Liver (tissue), 3 donors: ENCODE measurements at regions not wholly inside any gene's neighbourhood (a gene's known extent, or its start where the extent isn't known, plus 50 kb on each side); places are given as distances from the start of the nearest gene placed in this dataset.

Source experiments
- FOXA1 ChIP-seq: IDR thresholded peaks from 2 replicates; pipeline ENCODE4 v1.6.1; 2016; ENCODE audit warnings: antibody characterized with exemption
- JUND ChIP-seq, 2 donors: IDR thresholded peaks; 2 replicates each; pipeline ENCODE4 v1.6.1; 2016; ENCODE audit warnings: antibody characterized with exemption in 2 of 2
- NR2F2 ChIP-seq: IDR thresholded peaks from 2 replicates; pipeline ENCODE4 v1.6.1; 2016; ENCODE audit warnings: antibody characterized with exemption
- RAD21 ChIP-seq, 2 donors: IDR thresholded peaks; 2 replicates each; pipeline ENCODE4 v1.6.1; 2016; ENCODE audit warnings: antibody characterized with exemption in 2 of 2, mild to moderate bottlenecking in 2 of 2
- SP1 ChIP-seq: IDR thresholded peaks from 2 replicates; pipeline ENCODE4 v1.6.1; 2018; ENCODE audit warnings: antibody characterized with exemption, mild to moderate bottlenecking
- TAF1 ChIP-seq: conservative IDR thresholded peaks from 2 replicates; pipeline ENCODE4 v1.6.1; 2016; ENCODE audit warnings: antibody characterized with exemption, mild to moderate bottlenecking
- YY1 ChIP-seq: IDR thresholded peaks from 2 replicates; pipeline ENCODE4 v1.6.1; 2016; ENCODE audit warnings: antibody characterized with exemption, mild to moderate bottlenecking
- TF ChIP-seq, protein P1 (sequence below): IDR thresholded peaks from 2 replicates; pipeline ENCODE4 v1.6.1; 2016; ENCODE audit warnings: antibody characterized with exemption
- TF ChIP-seq, protein P2 (sequence below): fragments of 150-350 bp; IDR thresholded peaks from 2 replicates; pipeline ENCODE4 v1.5.1; 2017; ENCODE audit warnings: improper control_type of control experiment, low read depth, low read length; ENCODE audit not compliant: missing input control
- TF ChIP-seq, protein P3 (sequence below): IDR thresholded peaks from 2 replicates; pipeline ENCODE4 v1.6.1; 2016; ENCODE audit warnings: antibody characterized with exemption
- TF ChIP-seq, protein P4 (sequence below): IDR thresholded peaks from 2 replicates; pipeline ENCODE4 v1.6.1; 2016; ENCODE audit warnings: antibody characterized with exemption
- TF ChIP-seq, protein P5 (sequence below): IDR thresholded peaks from 2 replicates; pipeline ENCODE4 v1.6.1; 2016; ENCODE audit warnings: antibody characterized with exemption, mild to moderate bottlenecking
- donor health status: healthy.
- donor health status: healthy.

DNA sequence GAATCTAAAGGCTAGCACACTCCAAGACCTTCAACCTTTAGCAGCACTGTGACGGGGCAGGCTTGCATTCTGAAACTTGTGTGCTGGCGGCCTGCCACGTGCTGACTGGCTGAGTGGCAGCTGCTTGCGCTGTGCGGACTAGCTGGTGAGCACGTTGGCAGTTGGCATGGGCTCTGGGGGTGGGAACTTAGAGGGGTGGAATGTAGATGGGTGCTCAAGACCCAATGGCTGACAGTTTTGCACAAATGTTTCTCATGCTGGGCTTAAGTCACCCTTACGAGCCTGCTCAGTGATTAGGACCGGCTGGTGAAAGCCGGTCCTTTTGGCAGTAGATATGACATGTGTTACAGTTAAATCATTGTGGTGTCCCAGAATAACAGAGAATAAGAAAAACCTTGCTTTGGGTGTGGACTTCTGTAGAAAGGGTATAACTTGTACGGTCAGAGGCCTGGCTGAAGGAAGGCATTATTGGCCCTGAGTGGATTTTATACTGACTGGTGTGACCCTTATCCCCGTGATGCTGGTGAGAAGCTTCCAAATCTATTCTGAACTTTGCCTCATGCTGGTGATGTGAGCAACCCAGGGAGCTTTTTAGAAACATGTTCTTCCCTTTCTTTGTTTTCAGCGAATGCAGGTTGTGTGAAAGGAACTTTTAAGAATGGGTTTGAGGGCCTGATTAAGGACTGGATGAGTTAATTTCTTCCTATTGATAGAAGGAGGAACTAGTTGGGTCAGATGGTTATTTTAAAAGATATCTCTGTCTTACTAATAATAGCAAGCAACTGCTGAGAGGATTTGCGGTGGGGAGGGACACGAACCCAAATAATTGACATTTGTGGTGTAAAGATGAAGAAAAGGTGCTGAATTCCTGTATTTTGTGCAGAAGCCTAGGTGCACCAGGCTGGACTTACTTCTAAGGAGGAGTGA is 107.4 kb upstream of the SLC4A4 start:
- TF ChIP-seq FOXA1 (no peak), NR2F2 (peak; percentile 55), JUND (IDR thresholded peaks at IDR 0.05) (peak; percentile 52 to 65), RAD21 (IDR thresholded peaks at IDR 0.05) (peak; percentile 36 to 43), SP1 (peak; percentile 89), YY1 (peak; percentile 56), TAF1 (peak; percentile 51)
- TF ChIP-seq, protein P1, sequence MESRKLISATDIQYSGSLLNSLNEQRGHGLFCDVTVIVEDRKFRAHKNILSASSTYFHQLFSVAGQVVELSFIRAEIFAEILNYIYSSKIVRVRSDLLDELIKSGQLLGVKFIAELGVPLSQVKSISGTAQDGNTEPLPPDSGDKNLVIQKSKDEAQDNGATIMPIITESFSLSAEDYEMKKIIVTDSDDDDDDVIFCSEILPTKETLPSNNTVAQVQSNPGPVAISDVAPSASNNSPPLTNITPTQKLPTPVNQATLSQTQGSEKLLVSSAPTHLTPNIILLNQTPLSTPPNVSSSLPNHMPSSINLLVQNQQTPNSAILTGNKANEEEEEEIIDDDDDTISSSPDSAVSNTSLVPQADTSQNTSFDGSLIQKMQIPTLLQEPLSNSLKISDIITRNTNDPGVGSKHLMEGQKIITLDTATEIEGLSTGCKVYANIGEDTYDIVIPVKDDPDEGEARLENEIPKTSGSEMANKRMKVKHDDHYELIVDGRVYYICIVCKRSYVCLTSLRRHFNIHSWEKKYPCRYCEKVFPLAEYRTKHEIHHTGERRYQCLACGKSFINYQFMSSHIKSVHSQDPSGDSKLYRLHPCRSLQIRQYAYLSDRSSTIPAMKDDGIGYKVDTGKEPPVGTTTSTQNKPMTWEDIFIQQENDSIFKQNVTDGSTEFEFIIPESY: no peak
- TF ChIP-seq, protein P2, sequence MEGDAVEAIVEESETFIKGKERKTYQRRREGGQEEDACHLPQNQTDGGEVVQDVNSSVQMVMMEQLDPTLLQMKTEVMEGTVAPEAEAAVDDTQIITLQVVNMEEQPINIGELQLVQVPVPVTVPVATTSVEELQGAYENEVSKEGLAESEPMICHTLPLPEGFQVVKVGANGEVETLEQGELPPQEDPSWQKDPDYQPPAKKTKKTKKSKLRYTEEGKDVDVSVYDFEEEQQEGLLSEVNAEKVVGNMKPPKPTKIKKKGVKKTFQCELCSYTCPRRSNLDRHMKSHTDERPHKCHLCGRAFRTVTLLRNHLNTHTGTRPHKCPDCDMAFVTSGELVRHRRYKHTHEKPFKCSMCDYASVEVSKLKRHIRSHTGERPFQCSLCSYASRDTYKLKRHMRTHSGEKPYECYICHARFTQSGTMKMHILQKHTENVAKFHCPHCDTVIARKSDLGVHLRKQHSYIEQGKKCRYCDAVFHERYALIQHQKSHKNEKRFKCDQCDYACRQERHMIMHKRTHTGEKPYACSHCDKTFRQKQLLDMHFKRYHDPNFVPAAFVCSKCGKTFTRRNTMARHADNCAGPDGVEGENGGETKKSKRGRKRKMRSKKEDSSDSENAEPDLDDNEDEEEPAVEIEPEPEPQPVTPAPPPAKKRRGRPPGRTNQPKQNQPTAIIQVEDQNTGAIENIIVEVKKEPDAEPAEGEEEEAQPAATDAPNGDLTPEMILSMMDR: no peak
- TF ChIP-seq, protein P3, sequence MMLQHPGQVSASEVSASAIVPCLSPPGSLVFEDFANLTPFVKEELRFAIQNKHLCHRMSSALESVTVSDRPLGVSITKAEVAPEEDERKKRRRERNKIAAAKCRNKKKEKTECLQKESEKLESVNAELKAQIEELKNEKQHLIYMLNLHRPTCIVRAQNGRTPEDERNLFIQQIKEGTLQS: peak; percentile 48
- TF ChIP-seq, protein P4, sequence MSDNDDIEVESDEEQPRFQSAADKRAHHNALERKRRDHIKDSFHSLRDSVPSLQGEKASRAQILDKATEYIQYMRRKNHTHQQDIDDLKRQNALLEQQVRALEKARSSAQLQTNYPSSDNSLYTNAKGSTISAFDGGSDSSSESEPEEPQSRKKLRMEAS: peak; percentile 47
- TF ChIP-seq, protein P5, sequence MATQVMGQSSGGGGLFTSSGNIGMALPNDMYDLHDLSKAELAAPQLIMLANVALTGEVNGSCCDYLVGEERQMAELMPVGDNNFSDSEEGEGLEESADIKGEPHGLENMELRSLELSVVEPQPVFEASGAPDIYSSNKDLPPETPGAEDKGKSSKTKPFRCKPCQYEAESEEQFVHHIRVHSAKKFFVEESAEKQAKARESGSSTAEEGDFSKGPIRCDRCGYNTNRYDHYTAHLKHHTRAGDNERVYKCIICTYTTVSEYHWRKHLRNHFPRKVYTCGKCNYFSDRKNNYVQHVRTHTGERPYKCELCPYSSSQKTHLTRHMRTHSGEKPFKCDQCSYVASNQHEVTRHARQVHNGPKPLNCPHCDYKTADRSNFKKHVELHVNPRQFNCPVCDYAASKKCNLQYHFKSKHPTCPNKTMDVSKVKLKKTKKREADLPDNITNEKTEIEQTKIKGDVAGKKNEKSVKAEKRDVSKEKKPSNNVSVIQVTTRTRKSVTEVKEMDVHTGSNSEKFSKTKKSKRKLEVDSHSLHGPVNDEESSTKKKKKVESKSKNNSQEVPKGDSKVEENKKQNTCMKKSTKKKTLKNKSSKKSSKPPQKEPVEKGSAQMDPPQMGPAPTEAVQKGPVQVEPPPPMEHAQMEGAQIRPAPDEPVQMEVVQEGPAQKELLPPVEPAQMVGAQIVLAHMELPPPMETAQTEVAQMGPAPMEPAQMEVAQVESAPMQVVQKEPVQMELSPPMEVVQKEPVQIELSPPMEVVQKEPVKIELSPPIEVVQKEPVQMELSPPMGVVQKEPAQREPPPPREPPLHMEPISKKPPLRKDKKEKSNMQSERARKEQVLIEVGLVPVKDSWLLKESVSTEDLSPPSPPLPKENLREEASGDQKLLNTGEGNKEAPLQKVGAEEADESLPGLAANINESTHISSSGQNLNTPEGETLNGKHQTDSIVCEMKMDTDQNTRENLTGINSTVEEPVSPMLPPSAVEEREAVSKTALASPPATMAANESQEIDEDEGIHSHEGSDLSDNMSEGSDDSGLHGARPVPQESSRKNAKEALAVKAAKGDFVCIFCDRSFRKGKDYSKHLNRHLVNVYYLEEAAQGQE: peak; percentile 68
